Esophagus muscularis mucosa (tissue), 4 donors: ENCODE measurements at regions not wholly inside any gene's neighbourhood (a gene's known extent, or its start where the extent isn't known, plus 50 kb on each side); places are given as distances from the start of the nearest gene placed in this dataset.

Experiments
- EP300 ChIP-seq: sonication (generic); formaldehyde crosslinking; IDR thresholded peaks from one replicate; pipeline ENCODE4 v1.6.1; 2017; ENCODE audit warnings: antibody characterized with exemption
- POLR2A ChIP-seq: fragments of 450-650 bp; IDR thresholded peaks from one replicate; pipeline ENCODE4 v1.6.1; 2017; ENCODE audit warnings: antibody characterized with exemption, moderate library complexity, mild to moderate bottlenecking, low read depth
- TF ChIP-seq, protein P1 (sequence below), 3 experiments: fragments of 200-600 bp in 2 of 3; fragments of 450-650 bp in 1 of 3; sonication (generic) in 2 of 3; IDR thresholded peaks; one replicate each; pipeline ENCODE4 v1.5.1; 2017 to 2019; ENCODE audit warnings: antibody characterized with exemption in 3 of 3, mild to moderate bottlenecking in 2 of 3, moderate library complexity in 1 of 3

DNA sequence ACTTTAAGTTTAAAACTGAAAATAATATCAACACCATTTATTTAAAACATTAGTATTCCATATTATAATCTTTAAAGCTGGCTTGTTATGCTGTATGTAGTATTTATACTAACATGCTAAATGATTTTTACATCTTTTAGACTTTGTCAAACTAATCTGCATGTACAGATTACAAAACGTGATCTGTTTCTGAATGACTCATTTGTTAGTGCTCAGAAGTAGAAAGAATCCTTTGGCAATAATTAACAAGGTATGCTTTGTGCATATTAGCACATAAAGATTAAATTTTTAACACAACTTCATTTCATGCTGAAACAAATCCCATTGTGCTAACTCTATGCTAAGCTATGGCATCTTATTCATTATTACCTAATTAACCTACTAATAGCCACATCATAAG is 242.4 kb downstream of the BARHL2 start:
- TF ChIP-seq, protein P1, sequence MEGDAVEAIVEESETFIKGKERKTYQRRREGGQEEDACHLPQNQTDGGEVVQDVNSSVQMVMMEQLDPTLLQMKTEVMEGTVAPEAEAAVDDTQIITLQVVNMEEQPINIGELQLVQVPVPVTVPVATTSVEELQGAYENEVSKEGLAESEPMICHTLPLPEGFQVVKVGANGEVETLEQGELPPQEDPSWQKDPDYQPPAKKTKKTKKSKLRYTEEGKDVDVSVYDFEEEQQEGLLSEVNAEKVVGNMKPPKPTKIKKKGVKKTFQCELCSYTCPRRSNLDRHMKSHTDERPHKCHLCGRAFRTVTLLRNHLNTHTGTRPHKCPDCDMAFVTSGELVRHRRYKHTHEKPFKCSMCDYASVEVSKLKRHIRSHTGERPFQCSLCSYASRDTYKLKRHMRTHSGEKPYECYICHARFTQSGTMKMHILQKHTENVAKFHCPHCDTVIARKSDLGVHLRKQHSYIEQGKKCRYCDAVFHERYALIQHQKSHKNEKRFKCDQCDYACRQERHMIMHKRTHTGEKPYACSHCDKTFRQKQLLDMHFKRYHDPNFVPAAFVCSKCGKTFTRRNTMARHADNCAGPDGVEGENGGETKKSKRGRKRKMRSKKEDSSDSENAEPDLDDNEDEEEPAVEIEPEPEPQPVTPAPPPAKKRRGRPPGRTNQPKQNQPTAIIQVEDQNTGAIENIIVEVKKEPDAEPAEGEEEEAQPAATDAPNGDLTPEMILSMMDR (IDR thresholded peaks at IDR 0.05), result no peak
- TF ChIP-seq EP300, result no peak
- TF ChIP-seq POLR2A, result no peak
